ENCODE measurements at regions not wholly inside any gene's neighbourhood (a gene's known extent, or its start where the extent isn't known, plus 50 kb on each side); places are given as distances from the start of the nearest gene placed in this dataset.

DNA sequence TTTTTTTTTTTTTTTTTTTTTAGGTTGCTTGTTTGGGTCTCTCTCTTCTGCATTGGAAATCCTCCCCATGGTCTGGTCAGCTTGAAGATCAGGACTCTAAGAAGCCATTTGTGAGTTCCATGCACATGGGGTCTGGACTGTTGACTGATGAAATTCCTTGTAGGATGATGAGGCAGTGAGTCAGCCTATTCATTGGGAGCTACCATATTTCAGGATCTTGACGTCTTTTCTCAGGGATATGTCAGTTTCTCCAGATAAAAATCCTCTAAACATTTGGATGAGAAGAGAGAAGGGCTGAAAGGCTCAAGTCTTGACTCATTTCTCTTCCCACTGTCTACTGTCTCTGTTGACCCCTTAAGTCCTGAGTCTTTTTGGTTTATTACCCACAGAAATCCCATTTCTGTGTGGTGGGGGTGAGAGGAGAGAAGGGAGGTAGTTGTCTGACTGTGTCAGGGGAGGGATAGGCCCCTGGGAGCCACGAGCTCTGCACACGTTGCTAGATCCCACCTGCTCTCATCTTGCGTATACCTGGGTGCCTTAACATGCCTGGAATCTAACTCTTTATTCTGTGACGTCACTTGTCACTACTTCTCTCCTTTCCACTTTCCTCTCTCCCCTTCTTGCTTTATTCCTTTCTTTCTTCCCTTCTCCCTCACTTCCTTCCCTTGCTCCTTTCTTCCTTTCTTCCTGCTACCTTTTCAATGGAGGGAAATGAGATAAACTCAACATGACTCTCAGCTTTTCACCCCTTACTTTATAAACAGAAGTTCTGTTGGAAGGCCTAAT, 333.1 kb upstream of the XYLT1 start:
- Mint-ChIP-seq H3K27me3 (ENCODE audit: insufficient read depth) (no peaks in the 10 kb centered on the region), H3K27ac (no peak overlapping the region), H3K9me3 (no peaks in the 10 kb centered on the region), H3K4me1 (ENCODE audit: low read depth) (no peaks in the 10 kb centered on the region), H3K36me3 (ENCODE audit: low read depth) (no peaks in the 10 kb centered on the region), H3K4me3 (no peak overlapping the region)
- intact Hi-C loops (cut with micrococcal nuclease), result no loop called here
- no peak for DNase-seq (ENCODE audit: low spot score)

- Mint-ChIP-seq H3K36me3 (ENCODE audit: low read depth) (no peaks in the 10 kb centered on the region), H3K27ac (no peak overlapping the region), H3K27me3 (ENCODE audit: insufficient read depth) (no peaks in the 10 kb centered on the region), H3K9me3 (no peaks in the 10 kb centered on the region), H3K4me3 (no peak overlapping the region), H3K4me1 (ENCODE audit: low read depth) (no peaks in the 10 kb centered on the region)
- no peak for DNase-seq (ENCODE audit: low spot score)
- intact Hi-C loops (cut with micrococcal nuclease), result no loop called here
Observed at GRCh38 chr16:17802571-17802970, 331.8 kb upstream of the XYLT1 start.

DNA sequence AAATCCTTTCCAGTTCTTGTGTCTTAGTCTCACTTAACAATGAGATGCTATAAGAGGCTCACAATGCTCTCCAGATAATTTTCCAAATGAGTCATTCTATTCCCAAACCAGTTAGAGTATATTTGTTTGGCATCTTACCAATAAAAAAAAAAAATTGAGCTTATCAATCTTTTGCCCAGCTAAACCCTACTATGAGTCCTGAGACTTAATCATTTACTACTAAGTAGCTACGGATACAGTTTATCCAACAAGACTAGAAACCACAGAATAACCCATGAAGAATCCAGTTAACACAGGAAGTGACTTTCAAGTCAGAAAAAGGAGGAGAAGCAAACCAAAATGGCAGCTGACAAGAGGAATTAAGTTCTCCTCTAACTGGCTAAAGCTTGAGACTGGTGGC, 330.3 kb upstream of the XYLT1 start:
- DNase-seq (ENCODE audit: low spot score), result no peak
- Mint-ChIP-seq H3K27ac (no peak overlapping the region), H3K36me3 (ENCODE audit: low read depth) (no peaks in the 10 kb centered on the region), H3K9me3 (no peaks in the 10 kb centered on the region), H3K4me3 (no peak overlapping the region), H3K27me3 (ENCODE audit: insufficient read depth) (no peaks in the 10 kb centered on the region), H3K4me1 (ENCODE audit: low read depth) (no peaks in the 10 kb centered on the region)
- intact Hi-C loops (cut with micrococcal nuclease), result no loop called here

- H3K36me3 Mint-ChIP-seq (ENCODE audit: low read depth), result no peaks in the 10 kb centered on the region
- H3K27ac Mint-ChIP-seq, result no peak overlapping the region
- intact Hi-C loops (cut with micrococcal nuclease), result no loop called here
- no peak for DNase-seq (ENCODE audit: low spot score)
- no peak overlapping the region for H3K4me3 Mint-ChIP-seq
- H3K4me1 Mint-ChIP-seq (ENCODE audit: low read depth), result no peaks in the 10 kb centered on the region
- no peaks in the 10 kb centered on the region for H3K9me3 Mint-ChIP-seq
- no peaks in the 10 kb centered on the region for H3K27me3 Mint-ChIP-seq (ENCODE audit: insufficient read depth)
Observed at GRCh38 chr16:17798716-17799115, 328.0 kb upstream of the XYLT1 start.

DNA sequence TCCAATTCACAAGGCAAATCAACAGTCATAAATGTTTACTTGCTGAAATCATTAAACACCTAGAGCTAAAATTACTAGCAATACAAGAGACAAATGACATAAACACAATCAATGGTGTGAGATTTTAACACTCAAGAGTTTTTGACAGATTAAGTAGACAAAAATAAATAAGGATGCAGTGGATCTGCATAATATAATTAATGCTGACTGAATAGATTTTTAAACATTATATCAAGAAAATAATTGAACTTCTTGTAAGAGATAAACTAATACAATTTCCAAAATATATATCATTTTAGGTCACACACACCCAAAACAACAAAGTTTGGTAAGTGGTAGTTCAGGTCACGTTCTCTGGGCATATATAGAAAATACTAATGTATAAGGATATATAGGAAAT, 322.6 kb upstream of the XYLT1 start:
- H3K36me3 Mint-ChIP-seq (ENCODE audit: low read depth), result no peaks in the 10 kb centered on the region
- H3K27ac Mint-ChIP-seq, result no peak overlapping the region
- intact Hi-C loops (cut with micrococcal nuclease), result no loop called here
- no peaks in the 10 kb centered on the region for H3K4me1 Mint-ChIP-seq (ENCODE audit: low read depth)
- no peak overlapping the region for H3K4me3 Mint-ChIP-seq
- peaks cover 1% of the 10 kb centered on the region for H3K27me3 Mint-ChIP-seq (ENCODE audit: insufficient read depth)
- no peak for DNase-seq (ENCODE audit: low spot score)
- H3K9me3 Mint-ChIP-seq, result no peaks in the 10 kb centered on the region

DNA sequence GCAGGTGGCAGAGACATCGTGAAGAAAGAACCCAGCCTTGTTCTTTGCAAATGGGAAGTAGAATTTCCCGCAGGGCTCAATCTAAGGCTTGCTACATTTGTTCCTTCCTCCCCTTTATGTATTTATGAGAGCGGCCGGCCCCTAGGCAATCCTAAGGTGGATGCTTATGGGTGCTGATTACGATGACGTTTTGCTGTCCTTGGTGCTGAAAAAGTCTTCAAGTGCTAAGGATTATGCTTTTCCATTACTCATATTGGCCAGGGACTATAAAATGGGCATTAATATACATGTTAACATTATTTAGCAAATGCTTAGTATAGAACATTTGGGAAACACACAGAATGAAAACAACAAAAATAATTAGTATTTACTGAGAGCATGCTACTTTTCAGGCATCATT, 313.3 kb upstream of the XYLT1 start:
- no peaks in the 10 kb centered on the region for H3K9me3 Mint-ChIP-seq
- H3K27me3 Mint-ChIP-seq (ENCODE audit: insufficient read depth), result no peaks in the 10 kb centered on the region
- no peak overlapping the region for H3K4me3 Mint-ChIP-seq
- no peak for DNase-seq (ENCODE audit: low spot score)
- H3K4me1 Mint-ChIP-seq (ENCODE audit: low read depth), result no peaks in the 10 kb centered on the region
- intact Hi-C loops (cut with micrococcal nuclease), result no loop called here
- no peak overlapping the region for H3K27ac Mint-ChIP-seq
- H3K36me3 Mint-ChIP-seq (ENCODE audit: low read depth), result no peaks in the 10 kb centered on the region

GRCh38 chr16:17780181-17780580, 309.4 kb upstream of the XYLT1 start:
- intact Hi-C loops (cut with micrococcal nuclease), result no loop called here
- H3K27ac Mint-ChIP-seq, result no peak overlapping the region
- H3K4me3 Mint-ChIP-seq, result no peak overlapping the region

GRCh38 chr16:17777408-17777863, 306.7 kb upstream of the XYLT1 start:
- no peaks in the 10 kb centered on the region for H3K4me1 Mint-ChIP-seq (ENCODE audit: low read depth)
- no peaks in the 10 kb centered on the region for H3K36me3 Mint-ChIP-seq (ENCODE audit: low read depth)
- intact Hi-C loops (cut with micrococcal nuclease), result no loop called here
- no peaks in the 10 kb centered on the region for H3K27me3 Mint-ChIP-seq (ENCODE audit: insufficient read depth)
- no peaks in the 10 kb centered on the region for H3K9me3 Mint-ChIP-seq
- no peak for DNase-seq (ENCODE audit: low spot score)
- H3K4me3 Mint-ChIP-seq, result no peak overlapping the region
- H3K27ac Mint-ChIP-seq, result no peak overlapping the region

More at GRCh38 chr16:17780181-17780580, 309.4 kb upstream of the XYLT1 start:
- Mint-ChIP-seq H3K9me3 (no peaks in the 10 kb centered on the region), H3K4me1 (ENCODE audit: low read depth) (no peaks in the 10 kb centered on the region), H3K36me3 (ENCODE audit: low read depth) (no peaks in the 10 kb centered on the region), H3K27me3 (ENCODE audit: insufficient read depth) (no peaks in the 10 kb centered on the region)
- no peak for DNase-seq (ENCODE audit: low spot score)

GRCh38 chr16:17776888-17777287, 306.1 kb upstream of the XYLT1 start:
- no peaks in the 10 kb centered on the region for H3K9me3 Mint-ChIP-seq
- DNase-seq (ENCODE audit: low spot score), result no peak
- no peak overlapping the region for H3K27ac Mint-ChIP-seq
- H3K27me3 Mint-ChIP-seq (ENCODE audit: insufficient read depth), result no peaks in the 10 kb centered on the region
- H3K4me3 Mint-ChIP-seq, result no peak overlapping the region
- no peaks in the 10 kb centered on the region for H3K4me1 Mint-ChIP-seq (ENCODE audit: low read depth)
- intact Hi-C loops (cut with micrococcal nuclease), result no loop called here
- H3K36me3 Mint-ChIP-seq (ENCODE audit: low read depth), result no peaks in the 10 kb centered on the region

DNA sequence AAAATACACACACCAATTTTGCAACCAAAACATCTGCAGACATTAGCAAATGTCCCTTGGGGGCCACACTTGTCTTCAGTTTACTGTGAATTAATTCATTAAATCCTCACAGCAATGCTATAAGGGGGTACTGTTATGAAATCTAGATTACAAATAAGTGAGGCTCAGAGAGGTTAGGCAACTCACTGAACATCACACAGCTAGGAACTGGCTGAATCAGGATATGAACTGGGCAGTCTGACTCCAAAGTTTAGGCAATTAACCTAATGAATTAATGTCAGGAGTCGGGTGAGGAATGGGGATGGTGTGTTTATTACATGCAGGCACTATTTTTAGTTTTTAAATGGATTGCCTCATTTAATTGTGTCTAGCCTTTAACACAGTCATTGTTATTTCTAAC, 305.7 kb upstream of the XYLT1 start:
- H3K36me3 Mint-ChIP-seq (ENCODE audit: low read depth), result no peaks in the 10 kb centered on the region
- intact Hi-C loops (cut with micrococcal nuclease), result no loop called here
- H3K27me3 Mint-ChIP-seq (ENCODE audit: insufficient read depth), result no peaks in the 10 kb centered on the region
- no peak for DNase-seq (ENCODE audit: low spot score)
- H3K9me3 Mint-ChIP-seq, result no peaks in the 10 kb centered on the region
- no peaks in the 10 kb centered on the region for H3K4me1 Mint-ChIP-seq (ENCODE audit: low read depth)
- no peak overlapping the region for H3K4me3 Mint-ChIP-seq
- no peak overlapping the region for H3K27ac Mint-ChIP-seq

GRCh38 chr16:17775061-17775460, 304.3 kb upstream of the XYLT1 start:
- Mint-ChIP-seq H3K4me1 (ENCODE audit: low read depth) (no peaks in the 10 kb centered on the region), H3K27ac (no peak overlapping the region), H3K36me3 (ENCODE audit: low read depth) (no peaks in the 10 kb centered on the region), H3K4me3 (no peak overlapping the region), H3K27me3 (ENCODE audit: insufficient read depth) (no peaks in the 10 kb centered on the region), H3K9me3 (no peaks in the 10 kb centered on the region)
- intact Hi-C loops (cut with micrococcal nuclease), result no loop called here
- DNase-seq (ENCODE audit: low spot score), result no peak

- no peaks in the 10 kb centered on the region for H3K4me1 Mint-ChIP-seq (ENCODE audit: low read depth)
- no peaks in the 10 kb centered on the region for H3K9me3 Mint-ChIP-seq
- no peaks in the 10 kb centered on the region for H3K27me3 Mint-ChIP-seq (ENCODE audit: insufficient read depth)
- H3K27ac Mint-ChIP-seq, result no peak overlapping the region
- no peak for DNase-seq (ENCODE audit: low spot score)
- H3K4me3 Mint-ChIP-seq, result no peak overlapping the region
- no peaks in the 10 kb centered on the region for H3K36me3 Mint-ChIP-seq (ENCODE audit: low read depth)
- intact Hi-C loops (cut with micrococcal nuclease), result no loop called here
Observed at GRCh38 chr16:17773698-17774101, 302.9 kb upstream of the XYLT1 start.

DNA sequence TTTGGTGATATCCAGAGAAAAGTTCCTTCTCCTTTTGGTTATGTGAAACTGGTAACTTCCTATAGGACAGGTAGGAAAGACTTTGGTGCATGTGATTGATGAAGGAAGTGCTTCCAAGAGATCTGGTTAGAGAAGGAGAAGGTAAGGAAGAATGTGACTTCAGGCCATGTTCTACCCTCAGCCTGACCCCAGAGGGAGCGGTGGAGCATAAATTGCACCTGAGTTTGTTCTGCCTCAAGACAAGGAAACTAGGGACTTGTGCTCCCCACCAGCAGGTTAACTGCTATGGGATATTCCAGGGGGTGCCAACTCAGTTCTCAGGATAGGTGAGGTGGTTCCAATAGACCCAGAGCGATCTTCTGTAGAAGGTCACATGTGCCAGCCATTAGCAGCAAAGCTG, 299.3 kb upstream of the XYLT1 start:
- Mint-ChIP-seq H3K27me3 (ENCODE audit: insufficient read depth) (no peaks in the 10 kb centered on the region), H3K4me1 (ENCODE audit: low read depth) (no peaks in the 10 kb centered on the region), H3K9me3 (peaks cover 4% of the 10 kb centered on the region), H3K4me3 (no peak overlapping the region), H3K27ac (no peak overlapping the region), H3K36me3 (ENCODE audit: low read depth) (no peaks in the 10 kb centered on the region)
- DNase-seq (ENCODE audit: low spot score), result no peak
- intact Hi-C loops (cut with micrococcal nuclease), result no loop called here

DNA sequence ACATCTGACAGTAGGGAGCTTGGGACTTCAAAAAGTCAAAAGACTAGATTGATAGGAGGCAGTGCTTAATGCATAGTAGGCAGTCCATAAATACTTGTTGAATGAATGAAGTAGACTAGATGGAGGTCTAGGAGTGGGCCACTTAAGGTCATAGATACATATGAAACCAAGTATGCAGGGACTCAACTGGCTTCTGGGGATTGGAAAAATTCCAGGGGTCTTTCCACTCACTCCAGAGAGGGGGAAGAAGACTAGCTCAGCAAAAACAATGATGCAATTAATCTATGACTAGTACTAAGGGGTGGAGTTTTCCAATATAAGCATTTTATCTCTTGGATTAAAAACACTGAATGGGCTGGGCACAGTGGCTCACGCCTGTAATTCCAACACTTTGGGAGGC, 298.3 kb upstream of the XYLT1 start:
- Mint-ChIP-seq H3K36me3 (ENCODE audit: low read depth) (no peaks in the 10 kb centered on the region), H3K27me3 (ENCODE audit: insufficient read depth) (no peaks in the 10 kb centered on the region), H3K4me1 (ENCODE audit: low read depth) (no peaks in the 10 kb centered on the region), H3K27ac (no peak overlapping the region), H3K9me3 (peaks cover 4% of the 10 kb centered on the region), H3K4me3 (no peak overlapping the region)
- intact Hi-C loops (cut with micrococcal nuclease), result no loop called here
- no peak for DNase-seq (ENCODE audit: low spot score)

Data from activated T-helper 1 cell treated with anti-CD3 and anti-CD28 coated beads, Interleukin-12 subunit alpha, Interleukin-12 subunit beta, Interleukin-2, Interleukin-4 antibody, amounts not matched to agents 30 ng/mL and 10 ng/mL and 1 ng/mL, durations not matched to agents 14 hours and 24 hours and 36 hours (primary cell).